Heart left ventricle (tissue), 16 donors: ENCODE measurements at regions not wholly inside any gene's neighbourhood (a gene's known extent, or its start where the extent isn't known, plus 50 kb on each side); places are given as distances from the start of the nearest gene placed in this dataset.

Experiments used
- ATAC-seq, 4 donors: fragments of 200-7000 bp; cut with Tn5 transposase; one replicate each; pipeline ENCODE4 v1.9.1; 2020 to 2022; ENCODE audit warnings: moderate library complexity in 4 of 4, mild to moderate bottlenecking in 3 of 4, moderate number of reproducible peaks in 1 of 4
- DNase-seq, 5 donors: peaks; one replicate each; pipeline ENCODE4 v3.0.0-alpha.2; 2020
- H3K27ac ChIP-seq, 12 donors: fragments of 200-600 bp; sonication (generic) in 4 of 12; one replicate each; pipeline versions ENCODE4 v1.5.0 to v1.8.0; 2016 to 2022; ENCODE audit warnings: mild to moderate bottlenecking in 2 of 12
- H3K27me3 ChIP-seq, 9 donors: fragments of 200-600 bp; sonication (generic) in 2 of 9; one replicate each; pipeline versions ENCODE4 v1.5.1 to v1.8.0; 2016 to 2022; ENCODE audit warnings: mild to moderate bottlenecking in 3 of 9
- H3K36me3 ChIP-seq, 9 donors: fragments of 200-600 bp; sonication (generic) in 2 of 9; one replicate each; pipeline versions ENCODE4 v1.5.0 to v1.8.0; 2018 to 2022; ENCODE audit warnings: mild to moderate bottlenecking in 2 of 9
- H3K4me1 ChIP-seq, 12 donors: fragments of 200-600 bp; sonication (generic) in 4 of 12; one replicate each; pipeline versions ENCODE4 v1.5.0 to v1.8.0; 2016 to 2022; ENCODE audit warnings: mild to moderate bottlenecking in 3 of 12
- H3K4me3 ChIP-seq, 12 donors: fragments of 200-600 bp; sonication (generic) in 4 of 12; one replicate each; pipeline versions ENCODE4 v1.5.0 to v1.8.0; 2017 to 2022; ENCODE audit warnings: mild to moderate bottlenecking in 9 of 12, moderate library complexity in 4 of 12
- H3K9me3 ChIP-seq, 12 donors: fragments of 200-600 bp; sonication (generic) in 4 of 12; one replicate each; pipeline versions ENCODE4 v1.5.0 to v1.8.0; 2016 to 2022; ENCODE audit warnings: mild to moderate bottlenecking in 1 of 12
- POLR2A ChIP-seq, 2 donors: fragments of 450-650 bp; IDR thresholded peaks; one replicate each; pipeline ENCODE4 v1.6.1; 2017; ENCODE audit warnings: antibody characterized with exemption in 2 of 2, mild to moderate bottlenecking in 2 of 2, moderate library complexity in 2 of 2
- WGBS, 4 donors: extraction: QIAGEN DNeasy Blood & Tissue Kit in 2 of 4; methylation state at CpG; one replicate each; pipeline versions ENCODE4 v1.1.5 to v1.1.7; 2013 to 2018; 5-methylcytosine and 5-hydroxymethylcytosine counted together
- intact Hi-C, 10 donors: fragments of 100-400 bp; cut with DNase I; formaldehyde crosslinking; loops; one replicate each; pipeline versions ENCODE4 v1.11.1 to v1.14.2; 2022
- TF ChIP-seq, protein P1 (sequence below), 12 donors: fragments of 200-600 bp; sonication (generic) in 4 of 12; IDR thresholded peaks; one replicate each; pipeline versions ENCODE4 v1.5.0 to v1.8.0; 2018 to 2022; ENCODE audit warnings: antibody characterized with exemption in 12 of 12, mild to moderate bottlenecking in 5 of 12
- donor health status: ischemic (EF 13 %, LVEDD 7.1; RV severe dilation, severe dysfunction).
- donor health status: healthy with polysubstance abuse.
- donor health status: DM: no; HTN: yes; CAD: no.
- donor health status: DM: no; HTN: no; CAD: no.
- donor health status: ischemic (EF 25% LVEDD 6.9; RV normal size, moderate dysfunction).
- donor health status: ischemic (EF 25% LVEDD 5.7; RV mildly dilated, moderate dysfunction).
- donor health status: healthy.
- donor health status: DM: yes; HTN: yes; CAD: no.
- donor health status: ischemic (EF 35%, LVEDD 5.7; RV mildly dilated, moderate dysfunction).
- donor health status: nonischemic (EF 11% LVEDD 7.7; RV severe dilation, severe dysfunction).
- donor health status: DM: yes; HTN: yes; CAD: no.
- donor health status: PGD.
- donor health status: ischemic (EF 29% LVEDD 5.4; RV normal size, mild dysfunction).
- donor health status: nonischemic (EF 23%, LVEDD 6.1; RV moderate dilation, normal function).

GRCh38 chr10:117878626-117879025, 168.1 kb downstream of the RAB11FIP2 start:
- Histone ChIP-seq H3K9me3 (no peaks in the 10 kb centered on the region), H3K4me3 (no peak overlapping the region), H3K27me3 (peaks cover 0 to 14% (median 0%) of the 10 kb centered on the region in 9 donors), H3K27ac (no peak overlapping the region), H3K36me3 (no peaks in the 10 kb centered on the region), H3K4me1 (no peaks in the 10 kb centered on the region)
- DNase-seq: no peak
- intact Hi-C loops: no loop called here
- no peak for ATAC-seq
- 68 to 73% (median 70%) methylated on average over 5 of the region's 5 CpGs for WGBS, 4 donors
- TF ChIP-seq, protein P1, sequence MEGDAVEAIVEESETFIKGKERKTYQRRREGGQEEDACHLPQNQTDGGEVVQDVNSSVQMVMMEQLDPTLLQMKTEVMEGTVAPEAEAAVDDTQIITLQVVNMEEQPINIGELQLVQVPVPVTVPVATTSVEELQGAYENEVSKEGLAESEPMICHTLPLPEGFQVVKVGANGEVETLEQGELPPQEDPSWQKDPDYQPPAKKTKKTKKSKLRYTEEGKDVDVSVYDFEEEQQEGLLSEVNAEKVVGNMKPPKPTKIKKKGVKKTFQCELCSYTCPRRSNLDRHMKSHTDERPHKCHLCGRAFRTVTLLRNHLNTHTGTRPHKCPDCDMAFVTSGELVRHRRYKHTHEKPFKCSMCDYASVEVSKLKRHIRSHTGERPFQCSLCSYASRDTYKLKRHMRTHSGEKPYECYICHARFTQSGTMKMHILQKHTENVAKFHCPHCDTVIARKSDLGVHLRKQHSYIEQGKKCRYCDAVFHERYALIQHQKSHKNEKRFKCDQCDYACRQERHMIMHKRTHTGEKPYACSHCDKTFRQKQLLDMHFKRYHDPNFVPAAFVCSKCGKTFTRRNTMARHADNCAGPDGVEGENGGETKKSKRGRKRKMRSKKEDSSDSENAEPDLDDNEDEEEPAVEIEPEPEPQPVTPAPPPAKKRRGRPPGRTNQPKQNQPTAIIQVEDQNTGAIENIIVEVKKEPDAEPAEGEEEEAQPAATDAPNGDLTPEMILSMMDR (IDR thresholded peaks at IDR 0.05): no peak
- no peak for TF ChIP-seq POLR2A (IDR thresholded peaks at IDR 0.05)

- H3K36me3 ChIP-seq: no peaks in the 10 kb centered on the region
- no peak for TF ChIP-seq POLR2A (IDR thresholded peaks at IDR 0.05)
- TF ChIP-seq, protein P1 (IDR thresholded peaks at IDR 0.05): no peak
- intact Hi-C loops: no loop called here
- H3K4me1 ChIP-seq: no peaks in the 10 kb centered on the region
- 60 to 72% (median 67%) methylated on average over 4 of the region's 4 CpGs for WGBS, 4 donors
- peaks cover 0 to 30% (median 0%) of the 10 kb centered on the region in 9 donors for H3K27me3 ChIP-seq
- no peak for ATAC-seq
- H3K27ac ChIP-seq: no peak overlapping the region
- no peak for DNase-seq
- no peaks in the 10 kb centered on the region for H3K9me3 ChIP-seq
- H3K4me3 ChIP-seq: no peak overlapping the region
Measured at GRCh38 chr10:117884093-117884492, 162.6 kb downstream of the RAB11FIP2 start.

DNA sequence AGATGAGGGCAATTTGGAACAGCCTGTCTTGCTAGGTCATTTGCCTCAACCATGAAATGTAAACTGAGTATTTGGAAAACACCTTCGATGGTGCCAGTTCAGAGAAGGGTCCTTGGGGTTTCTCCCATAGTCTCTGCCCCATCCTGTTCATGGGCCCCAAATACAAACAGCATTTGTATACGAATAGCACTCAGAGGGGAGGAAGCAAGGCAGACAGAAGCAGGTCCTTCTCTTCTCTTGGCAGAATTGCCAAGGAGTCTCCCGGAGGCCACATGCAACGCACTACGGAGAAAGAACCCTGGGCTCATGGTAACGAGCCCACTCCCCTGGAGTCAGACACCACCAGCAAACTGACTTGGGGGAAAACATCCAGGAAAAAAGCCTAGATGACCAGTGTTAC, 162.1 kb downstream of the RAB11FIP2 start:
- no peak for TF ChIP-seq POLR2A (IDR thresholded peaks at IDR 0.05)
- TF ChIP-seq, protein P1 (IDR thresholded peaks at IDR 0.05): no peak
- 48 to 58% (median 53%) methylated on average over 6 of the region's 6 CpGs for WGBS, 4 donors
- Histone ChIP-seq H3K27ac (no peak overlapping the region), H3K36me3 (no peaks in the 10 kb centered on the region), H3K9me3 (no peaks in the 10 kb centered on the region), H3K27me3 (peaks cover 0 to 30% (median 0%) of the 10 kb centered on the region in 9 donors), H3K4me1 (no peaks in the 10 kb centered on the region), H3K4me3 (no peak overlapping the region)
- DNase-seq (no peak), ATAC-seq (no peak)
- intact Hi-C loops: no loop called here

- H3K4me1 ChIP-seq: no peaks in the 10 kb centered on the region
- no peak overlapping the region for H3K4me3 ChIP-seq
- no peaks in the 10 kb centered on the region for H3K36me3 ChIP-seq
- ATAC-seq: no peak
- no peak for DNase-seq
- intact Hi-C loops: no loop called here
- H3K27me3 ChIP-seq: peaks cover 0 to 25% (median 0%) of the 10 kb centered on the region in 9 donors
- WGBS, 4 donors: 51 to 60% (median 53%) methylated on average over 14 of the region's 14 CpGs
- TF ChIP-seq, protein P1 (IDR thresholded peaks at IDR 0.05): no peak
- TF ChIP-seq POLR2A (IDR thresholded peaks at IDR 0.05): no peak
- no peaks in the 10 kb centered on the region for H3K9me3 ChIP-seq
- no peak overlapping the region for H3K27ac ChIP-seq
Measured at GRCh38 chr10:117885206-117885829, 161.4 kb downstream of the RAB11FIP2 start.
